ENCODE measurements at regions not wholly inside any gene's neighbourhood (a gene's known extent, or its start where the extent isn't known, plus 50 kb on each side); places are given as distances from the start of the nearest gene placed in this dataset.

DNA sequence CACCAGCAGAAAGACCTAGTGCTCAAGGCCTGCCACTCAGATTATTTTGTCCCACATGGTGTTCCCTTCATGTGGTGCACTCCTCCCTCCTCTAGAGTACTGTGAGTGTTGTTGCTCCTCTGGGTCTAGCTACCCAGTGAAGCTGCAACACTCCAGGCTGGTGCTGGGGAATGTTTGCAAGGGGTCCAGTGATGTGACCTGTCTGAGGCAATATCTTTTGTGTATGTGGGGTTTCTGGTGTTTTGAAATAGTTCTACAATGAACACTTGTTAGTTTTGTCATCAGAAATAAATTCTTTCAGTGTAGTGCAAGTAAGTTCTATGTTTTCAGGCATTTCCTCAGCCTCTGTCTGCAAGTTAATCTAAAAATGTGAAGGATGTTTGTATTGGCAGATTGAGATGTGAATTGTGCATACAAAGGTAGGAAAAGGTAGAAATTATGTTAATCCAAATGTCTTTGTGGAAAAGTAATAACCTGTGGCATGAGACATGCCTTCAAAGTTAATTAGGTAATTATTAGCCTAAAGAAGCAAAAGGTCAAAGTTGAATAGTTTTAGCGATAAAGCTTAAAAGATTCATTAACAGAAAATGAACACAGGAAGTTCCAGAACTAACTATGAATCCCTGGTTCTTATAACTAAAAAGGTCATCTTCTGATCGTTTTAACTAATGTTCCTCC, 616.8 kb downstream of the LTN1 start:
- TF ChIP-seq BHLHE40 (IDR thresholded peaks at IDR 0.05; ENCODE audit: borderline replicate concordance) = no peak
- TF ChIP-seq ELF4 (IDR thresholded peaks at IDR 0.05) = no peak
- TF ChIP-seq, protein P1, sequence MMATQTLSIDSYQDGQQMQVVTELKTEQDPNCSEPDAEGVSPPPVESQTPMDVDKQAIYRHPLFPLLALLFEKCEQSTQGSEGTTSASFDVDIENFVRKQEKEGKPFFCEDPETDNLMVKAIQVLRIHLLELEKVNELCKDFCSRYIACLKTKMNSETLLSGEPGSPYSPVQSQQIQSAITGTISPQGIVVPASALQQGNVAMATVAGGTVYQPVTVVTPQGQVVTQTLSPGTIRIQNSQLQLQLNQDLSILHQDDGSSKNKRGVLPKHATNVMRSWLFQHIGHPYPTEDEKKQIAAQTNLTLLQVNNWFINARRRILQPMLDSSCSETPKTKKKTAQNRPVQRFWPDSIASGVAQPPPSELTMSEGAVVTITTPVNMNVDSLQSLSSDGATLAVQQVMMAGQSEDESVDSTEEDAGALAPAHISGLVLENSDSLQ (IDR thresholded peaks at IDR 0.05) = no peak

Measured in HEK293T (cell line).